Motor neuron (in vitro differentiated cells): ENCODE measurements at regions not wholly inside any gene's neighbourhood (a gene's known extent, or its start where the extent isn't known, plus 50 kb on each side); places are given as distances from the start of the nearest gene placed in this dataset.

Source experiments
- ATAC-seq, 8 experiments: fragments of 200-7000 bp; cut with Tn5 transposase; replicated peaks in 6 of 8; 2 replicates each; pipeline ENCODE4 v1.8.0; 2021; ENCODE audit warnings: mild to moderate bottlenecking in 8 of 8, moderate library complexity in 8 of 8
- H3K27ac ChIP-seq, 2 donors: fragments of 250-450 bp; sonication (Bioruptor Pico); 2 replicates each; pipeline ENCODE4 v1.9.0; 2021; ENCODE audit warnings: antibody characterized with exemption in 2 of 2, mild to moderate bottlenecking in 2 of 2, moderate library complexity in 1 of 2
- H3K4me1 ChIP-seq, 2 donors: fragments of 250-450 bp; sonication (Bioruptor Pico); replicated peaks in 1 of 2; 2 replicates each; pipeline ENCODE4 v1.6.1; 2021; ENCODE audit warnings: antibody characterized with exemption in 2 of 2, mild to moderate bottlenecking in 2 of 2, moderate library complexity in 1 of 2
- H3K4me3 ChIP-seq, 5 donors: fragments of 250-450 bp; sonication (Bioruptor Pico); 2 replicates each; pipeline ENCODE4 v1.9.0; 2021; ENCODE audit warnings: antibody characterized with exemption in 5 of 5, mild to moderate bottlenecking in 5 of 5, moderate library complexity in 4 of 5
- WGBS, 10 experiments: fragments of 450-650 bp; shearing (Covaris generic); methylation state at CpG; one replicate each; pipeline ENCODE4 v1.0.0; 2022; 5-methylcytosine and 5-hydroxymethylcytosine counted together
- in situ Hi-C, 9 experiments: fragments of 400-800 bp; cut with MboI; loops; one replicate each; pipeline ENCODE4 v1.15.0; 2021; ENCODE audit warnings: low sequenced_read_pairs in 9 of 9, low pct_unique_long_range_greater_than_20kb in 2 of 9; ENCODE audit not compliant: unreplicated experiment in 9 of 9

DNA sequence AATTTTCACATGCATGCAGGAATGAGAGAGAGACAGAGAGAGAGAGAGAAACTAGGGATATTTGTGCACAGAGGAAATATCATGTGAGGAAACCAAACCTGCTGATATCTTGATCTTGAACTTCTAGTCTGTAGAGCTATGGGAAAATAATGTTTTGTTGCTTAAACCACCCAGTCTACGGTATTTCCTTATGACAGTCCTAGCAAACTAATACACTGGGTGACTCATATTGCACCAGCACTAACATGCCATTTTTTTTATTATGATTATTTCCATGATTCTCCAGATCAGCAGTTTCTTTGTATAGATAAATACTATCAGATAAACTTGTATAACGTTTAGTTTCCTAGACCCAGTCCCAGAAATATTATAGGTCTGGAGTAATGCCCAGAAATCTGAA, 1259.0 kb downstream of the ZPLD1 start:
- no peak overlapping the region for H3K27ac ChIP-seq
- WGBS, 10 experiments = 0 to 100% (median 75%) methylated on average over 1 to 2 of the region's 2 CpGs; no CpG with 5 or more reads in 1 of the 10 experiments
- H3K4me1 ChIP-seq = no peaks in the 10 kb centered on the region
- in situ Hi-C loops = no loop called here
- H3K4me3 ChIP-seq = no peak overlapping the region
- no peak for ATAC-seq

DNA sequence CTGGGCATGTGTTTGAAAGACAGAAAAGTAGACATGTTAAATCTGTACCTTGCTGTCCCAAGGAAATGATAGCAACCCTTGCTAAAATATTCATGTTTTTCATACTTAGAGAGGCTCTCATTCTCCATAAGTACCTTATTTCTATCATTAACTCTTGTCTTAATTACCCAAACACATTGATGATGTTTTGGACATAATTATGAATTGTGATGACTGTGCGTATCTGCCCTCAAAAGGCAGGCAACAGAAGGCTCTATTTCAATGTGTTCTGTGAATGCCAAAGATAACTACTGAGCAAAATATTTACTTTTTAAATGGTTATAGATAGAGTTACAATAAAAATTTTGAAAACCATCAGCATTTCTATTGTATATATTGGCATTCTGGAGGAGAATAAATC, 1263.8 kb downstream of the ZPLD1 start:
- Histone ChIP-seq H3K27ac (no peak overlapping the region), H3K4me3 (no peak overlapping the region), H3K4me1 (no peaks in the 10 kb centered on the region)
- no peak for ATAC-seq
- 20 to 100% (median 88%) methylated on average over 1 of the region's 1 CpG; no CpG with 5 or more reads in 5 of the 10 experiments for WGBS, 10 experiments
- in situ Hi-C loops = no loop called here

DNA sequence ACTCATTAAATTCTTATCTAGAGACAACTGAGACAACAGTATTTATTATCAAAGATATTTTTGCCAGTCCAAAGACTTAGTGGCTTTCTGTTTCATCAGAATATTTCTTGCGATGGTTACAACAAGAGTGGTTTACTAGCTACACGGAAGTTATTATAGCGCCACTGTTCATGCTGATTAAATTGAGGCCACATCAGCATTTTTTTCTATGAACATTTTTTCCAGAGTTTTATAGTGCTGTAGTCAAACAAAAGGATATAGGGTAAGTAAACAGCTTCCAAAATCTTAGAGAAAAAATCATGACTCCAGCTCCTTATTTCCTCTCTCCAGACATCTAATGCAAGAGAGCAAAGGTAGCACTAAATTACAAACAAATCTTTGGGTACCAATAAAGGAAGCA, 1264.4 kb downstream of the ZPLD1 start:
- H3K27ac ChIP-seq = no peak overlapping the region
- no peak overlapping the region for H3K4me3 ChIP-seq
- in situ Hi-C loops = no loop called here
- ATAC-seq = no peak
- H3K4me1 ChIP-seq = no peaks in the 10 kb centered on the region
- 0 to 100% (median 94%) methylated on average over 1 to 3 of the region's 3 CpGs for WGBS, 10 experiments

DNA sequence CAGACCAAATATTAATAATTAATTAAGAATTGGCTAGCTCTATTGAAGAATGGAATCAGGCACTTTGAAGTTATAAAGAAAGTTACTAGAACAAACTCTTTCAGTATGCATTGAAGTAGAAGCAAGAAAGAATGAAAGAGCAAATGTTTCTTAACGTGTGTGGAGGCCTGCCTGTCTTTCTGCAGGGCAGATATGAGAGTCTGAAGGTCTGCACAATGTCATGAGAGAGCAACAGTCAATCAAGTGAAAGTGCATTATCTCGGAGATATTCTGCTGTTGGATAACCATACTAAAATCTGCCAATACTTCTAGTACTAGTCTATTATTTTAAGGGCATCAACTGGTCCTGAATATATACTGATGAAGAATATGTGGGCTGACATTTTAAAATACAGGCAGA, 1270.8 kb downstream of the ZPLD1 start:
- H3K4me1 ChIP-seq = no peaks in the 10 kb centered on the region
- no peak overlapping the region for H3K4me3 ChIP-seq
- no peak overlapping the region for H3K27ac ChIP-seq
- 25 to 100% (median 76%) methylated on average over 1 to 2 of the region's 2 CpGs; no CpG with 5 or more reads in 1 of the 10 experiments for WGBS, 10 experiments
- in situ Hi-C loops = no loop called here
- no peak for ATAC-seq

DNA sequence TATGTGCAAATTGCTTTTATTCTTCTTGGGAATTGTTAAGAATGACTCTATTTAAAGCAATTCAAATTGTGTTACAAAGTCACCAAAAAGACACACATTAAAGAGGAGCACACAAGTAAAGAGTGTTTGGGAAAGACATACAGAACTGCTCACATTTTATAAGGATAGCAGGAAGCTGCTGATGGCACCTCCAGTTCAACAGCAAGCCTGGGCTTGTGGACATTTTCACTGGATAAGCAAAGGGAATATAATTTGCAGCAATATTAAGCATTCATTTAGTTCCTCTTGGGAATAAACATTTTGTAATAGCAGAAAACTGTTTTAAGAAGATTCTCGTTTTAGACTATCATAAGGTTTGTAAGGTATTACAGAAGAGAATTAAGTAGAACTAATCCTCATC, 1271.9 kb downstream of the ZPLD1 start:
- in situ Hi-C loops = no loop called here
- no peak overlapping the region for H3K27ac ChIP-seq
- H3K4me1 ChIP-seq = no peaks in the 10 kb centered on the region
- no peak overlapping the region for H3K4me3 ChIP-seq
- no peak for ATAC-seq
- WGBS, 10 experiments = 0 to 100% (median 40%) methylated on average over 1 of the region's 1 CpG; no CpG with 5 or more reads in 4 of the 10 experiments

DNA sequence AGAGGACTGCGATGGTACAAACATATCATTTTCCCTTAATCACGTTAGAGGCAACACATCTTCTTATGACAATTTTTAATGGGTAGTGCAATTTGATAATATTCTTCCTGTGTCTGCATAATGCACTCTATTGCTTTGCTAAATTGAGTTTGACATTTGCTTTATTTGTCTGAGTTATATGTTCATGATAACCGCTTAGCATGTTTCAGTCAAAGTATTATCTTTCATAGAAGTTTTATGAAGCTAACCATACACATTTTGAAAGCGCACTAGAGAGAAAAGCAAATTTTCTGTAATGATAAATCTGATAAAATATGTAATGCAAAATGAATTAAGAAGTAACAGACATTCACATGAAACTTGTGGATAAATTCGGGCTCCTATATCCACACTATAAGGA, 1276.9 kb downstream of the ZPLD1 start:
- Histone ChIP-seq H3K4me1 (no peaks in the 10 kb centered on the region), H3K27ac (no peak overlapping the region), H3K4me3 (no peak overlapping the region)
- in situ Hi-C loops = no loop called here
- 15 to 93% (median 81%) methylated on average over 2 to 5 of the region's 5 CpGs for WGBS, 10 experiments
- no peak for ATAC-seq

DNA sequence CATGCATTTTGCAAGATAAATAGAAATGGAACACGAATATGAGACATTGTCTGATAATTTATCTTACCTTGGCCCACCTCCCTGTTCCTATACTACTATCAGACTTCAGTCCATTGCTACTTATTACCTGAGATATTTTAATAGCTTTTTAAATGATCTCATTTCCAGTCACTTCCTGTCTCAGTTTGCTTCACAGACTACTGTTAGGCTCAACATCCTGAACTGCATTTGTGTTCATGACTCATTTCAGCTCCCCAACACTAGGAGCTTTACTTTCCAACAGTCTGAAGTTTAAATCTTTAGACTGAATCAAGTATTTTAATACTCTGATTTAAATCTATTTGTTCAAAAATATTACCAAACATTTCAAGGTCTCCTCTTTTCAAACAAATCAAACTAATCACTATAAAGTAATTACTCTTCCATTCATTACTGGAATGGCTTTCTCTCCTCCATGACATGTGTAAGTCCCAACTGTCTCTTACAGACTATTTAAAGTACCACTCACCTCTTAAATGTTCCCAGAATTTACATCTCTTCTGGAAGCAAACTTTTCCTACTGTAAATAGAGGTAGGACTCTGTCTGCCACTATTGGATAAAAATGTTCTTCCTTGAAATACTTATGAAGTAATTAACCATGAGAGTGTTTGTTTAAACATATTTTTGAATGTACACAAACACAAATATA, 1277.6 kb downstream of the ZPLD1 start:
- in situ Hi-C loops = no loop called here
- Histone ChIP-seq H3K4me1 (no peaks in the 10 kb centered on the region), H3K4me3 (no peak overlapping the region), H3K27ac (no peak overlapping the region)
- peak in 1 of 8 experiments; percentile 46 for ATAC-seq
- WGBS, 10 experiments = 0 to 86% (median 48%) methylated on average over 1 of the region's 1 CpG

DNA sequence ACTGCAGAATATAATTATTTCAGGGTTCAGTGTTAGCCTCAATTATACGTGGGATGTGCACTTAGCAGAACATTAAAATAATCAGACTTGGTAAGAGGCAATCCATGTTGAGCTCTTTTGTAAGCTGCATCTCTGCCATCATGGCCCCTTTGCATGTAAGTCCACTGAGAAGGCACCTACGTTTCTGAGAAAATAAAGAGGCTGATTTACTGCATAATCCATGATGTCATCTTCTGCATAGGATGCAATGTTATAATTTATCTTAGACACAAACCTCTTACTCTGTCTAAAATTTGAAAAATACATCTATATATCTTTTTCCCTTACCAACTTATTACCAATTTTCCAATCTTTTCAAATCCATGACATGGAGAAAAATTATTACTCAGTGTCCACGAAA, 1294.7 kb downstream of the ZPLD1 start:
- Histone ChIP-seq H3K4me3 (no peak overlapping the region), H3K27ac (no peak overlapping the region), H3K4me1 (peaks cover 0 to 5% of the 10 kb centered on the region in 2 donors)
- 0 to 83% (median 65%) methylated on average over 1 to 3 of the region's 3 CpGs for WGBS, 10 experiments
- peak in 5 of 8 experiments; percentile 73 to 88 (median 86) for ATAC-seq
- in situ Hi-C loops = no loop called here

DNA sequence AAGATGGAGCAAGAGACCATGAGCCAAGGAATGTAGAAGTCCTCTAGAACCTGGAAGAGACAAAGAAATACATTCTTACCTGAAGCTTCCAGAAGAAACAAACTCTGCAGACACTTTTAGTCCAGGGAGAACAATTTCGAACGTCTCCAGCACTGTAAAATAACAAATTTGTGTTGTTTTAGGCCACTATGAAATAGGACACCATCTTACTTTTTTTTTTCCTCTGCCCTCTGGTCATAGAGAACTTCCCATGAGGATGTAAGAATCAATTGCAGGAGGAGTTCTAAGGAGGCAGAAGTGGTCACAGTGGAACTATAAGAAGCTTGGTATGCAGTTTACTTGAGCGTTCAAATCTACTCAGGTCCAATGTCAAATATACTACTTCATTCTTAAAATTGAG, 1295.9 kb downstream of the ZPLD1 start:
- 0 to 100% (median 87%) methylated on average over 1 to 3 of the region's 3 CpGs; no CpG with 5 or more reads in 1 of the 10 experiments for whole genome bisulfite sequencing, 10 experiments
- no peak for ATAC-seq
- H3K4me3 ChIP-seq = no peak overlapping the region
- H3K27ac ChIP-seq = no peak overlapping the region
- in situ Hi-C loops = no loop called here
- H3K4me1 ChIP-seq = peaks cover 0 to 5% of the 10 kb centered on the region in 2 donors

DNA sequence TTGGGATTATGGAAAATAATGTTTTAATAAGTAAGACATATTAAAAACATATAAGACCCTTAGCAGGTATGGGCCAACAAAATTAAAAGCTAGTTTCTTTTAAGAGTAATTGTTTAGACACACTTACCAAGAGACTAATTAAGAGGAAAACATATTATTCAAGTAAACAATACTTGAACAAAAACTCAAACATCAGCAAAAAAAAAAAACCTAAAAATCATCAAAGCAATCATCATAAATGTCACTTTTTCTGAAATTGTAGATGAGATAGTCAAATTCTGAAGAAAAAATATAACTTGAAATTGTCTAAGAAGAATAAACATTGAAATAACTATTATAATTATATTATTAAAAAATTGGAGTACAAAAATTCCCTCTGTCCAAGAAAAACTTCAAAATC, 1318.2 kb downstream of the ZPLD1 start:
- no peak for ATAC-seq
- in situ Hi-C loops = no loop called here
- no peaks in the 10 kb centered on the region for H3K4me1 ChIP-seq
- no peak overlapping the region for H3K4me3 ChIP-seq
- no peak overlapping the region for H3K27ac ChIP-seq

DNA sequence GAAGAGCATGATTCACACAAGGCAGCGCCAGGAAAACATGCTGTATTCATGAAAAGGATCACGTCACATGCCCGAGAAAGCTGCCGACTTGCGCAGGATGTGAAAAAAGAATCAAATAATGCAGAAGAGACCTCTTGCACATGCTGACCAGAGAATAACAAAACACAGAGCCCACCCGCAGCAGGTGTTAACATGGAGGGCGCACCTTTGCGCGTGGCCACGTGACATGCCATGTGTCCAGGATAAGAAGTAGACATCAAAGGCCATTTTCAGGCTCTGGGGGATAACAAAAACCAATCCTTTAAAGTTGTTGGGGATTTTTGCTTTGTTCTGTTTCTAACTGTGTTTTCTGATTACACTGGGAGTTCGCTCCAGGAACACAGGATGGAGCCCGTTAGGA, 1332.8 kb downstream of the ZPLD1 start:
- Histone ChIP-seq H3K27ac (no peak overlapping the region), H3K4me3 (no peak overlapping the region), H3K4me1 (no peaks in the 10 kb centered on the region)
- ATAC-seq = no peak
- in situ Hi-C loops = no loop called here
- 18 to 100% (median 90%) methylated on average over 2 to 12 of the region's 12 CpGs for WGBS, 10 experiments

DNA sequence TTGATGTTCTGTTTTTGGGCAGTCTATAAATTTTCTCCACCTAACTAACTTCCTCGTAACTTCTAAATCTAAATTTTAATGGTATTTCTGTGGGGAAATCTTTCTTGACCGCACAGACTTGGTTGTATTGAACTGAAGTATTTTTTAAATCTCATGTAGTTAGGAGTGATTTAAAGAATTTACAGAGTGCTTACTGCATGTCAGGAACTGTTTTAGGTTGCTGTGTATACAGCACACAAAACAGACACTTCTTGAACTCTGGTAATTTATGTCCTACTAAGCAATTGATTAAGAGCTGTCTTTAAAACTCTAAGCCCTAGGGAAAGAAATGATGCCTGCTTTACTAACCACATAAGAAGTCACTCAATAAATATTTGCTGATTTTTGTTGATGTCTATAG, 1350.2 kb downstream of the ZPLD1 start:
- in situ Hi-C loops = no loop called here
- no peak overlapping the region for H3K27ac ChIP-seq
- H3K4me1 ChIP-seq = peaks cover 0 to 6% of the 10 kb centered on the region in 2 donors
- peak in 1 of 8 experiments; percentile 90 for ATAC-seq
- H3K4me3 ChIP-seq = no peak overlapping the region
- 11 to 94% (median 77%) methylated on average over 2 of the region's 2 CpGs; no CpG with 5 or more reads in 3 of the 10 experiments for WGBS, 10 experiments

DNA sequence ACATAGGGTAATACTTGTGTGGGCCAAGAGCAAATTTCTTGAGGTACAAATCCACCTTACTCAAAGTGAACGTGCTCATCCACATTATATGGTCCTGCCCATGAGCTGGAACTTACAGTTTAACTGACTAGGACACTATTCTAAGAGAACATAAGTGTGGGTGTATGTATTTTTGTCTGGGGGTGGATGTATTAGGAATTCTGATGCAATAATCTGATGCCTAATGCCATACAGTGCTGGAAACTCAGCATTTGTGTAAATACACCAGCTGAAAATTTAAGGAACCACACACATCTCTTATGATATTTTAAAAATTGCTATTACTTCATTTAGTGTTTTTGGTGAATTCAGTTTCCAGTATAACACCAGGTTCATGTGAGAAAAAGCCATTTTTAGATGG, 1350.7 kb downstream of the ZPLD1 start:
- WGBS, 10 experiments = 25 to 100% (median 86%) methylated on average over 1 of the region's 1 CpG; no CpG with 5 or more reads in 3 of the 10 experiments
- Histone ChIP-seq H3K27ac (no peak overlapping the region), H3K4me3 (no peak overlapping the region), H3K4me1 (peaks cover 0 to 6% of the 10 kb centered on the region in 2 donors)
- peak in 1 of 8 experiments; percentile 22 for ATAC-seq
- in situ Hi-C loops = no loop called here

DNA sequence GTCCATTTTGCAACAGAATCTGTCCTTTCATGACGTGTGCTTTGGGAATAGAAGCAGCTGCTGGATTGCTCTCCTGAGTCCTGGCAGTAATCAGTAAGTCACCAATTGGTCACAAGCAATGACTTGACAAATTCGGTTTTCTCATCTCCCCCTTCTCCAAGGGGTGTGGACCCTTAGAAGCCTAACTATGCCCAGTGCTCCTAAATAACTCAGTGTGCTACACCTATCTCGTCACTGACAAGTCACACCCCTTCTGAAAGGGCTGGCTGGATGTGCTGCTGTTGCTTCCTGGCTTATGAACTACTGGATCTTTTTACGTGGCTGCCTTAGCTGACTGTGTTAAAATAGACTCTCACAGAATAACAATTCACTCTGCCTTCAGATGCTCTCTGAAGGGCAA, 1351.5 kb downstream of the ZPLD1 start:
- WGBS, 10 experiments = 0 to 83% (median 55%) methylated on average over 1 to 3 of the region's 4 CpGs
- Histone ChIP-seq H3K4me3 (no peak overlapping the region), H3K27ac (no peak overlapping the region), H3K4me1 (no peaks in the 10 kb centered on the region)
- in situ Hi-C loops = no loop called here
- ATAC-seq = peak in 4 of 8 experiments; percentile 18 to 94 (median 38)
